PC-9 (cell line): ENCODE measurements at regions not wholly inside any gene's neighbourhood (a gene's known extent, or its start where the extent isn't known, plus 50 kb on each side); places are given as distances from the start of the nearest gene placed in this dataset.

Source experiments
- BruUV-seq: library from RNA; stranded (reverse); fragments of 400-500 nt; replicated peaks from 2 replicates; lab custom pipeline; 2021; lab: Mats Ljungman, UMichigan
- CTCF ChIA-PET: fragments of 300-600 bp; sonication (Branson Sonifier 250); formaldehyde crosslinking; loops from one replicate; lab custom pipeline; 2022; ENCODE audit warnings: antibody characterized with exemption; lab: Charles Lee
- POLR2A ChIA-PET: fragments of 300-600 bp; sonication (Branson Sonifier 250); formaldehyde crosslinking; loops from one replicate; lab custom pipeline; 2022; ENCODE audit warnings: antibody characterized with exemption; ENCODE audit not compliant: unreplicated experiment; lab: Charles Lee
- DNase-seq, 2 experiments: peaks; one replicate each; pipeline versions ENCODE4 v3.0.0 to v3.0.0-alpha.2; 2015 to 2022; ENCODE audit warnings: mixed read lengths in 1 of 2
- H2AFZ ChIP-seq: fragments of 200-600 bp; sonication (generic); 2 replicates; pipeline ENCODE4 v1.8.1; 2017; ENCODE audit warnings: antibody characterized with exemption
- H3F3A ChIP-seq: fragments of 200-600 bp; sonication (generic); 2 replicates; pipeline ENCODE4 v1.8.1; 2017; ENCODE audit warnings: antibody characterized with exemption, mild to moderate bottlenecking, low read depth; ENCODE audit not compliant: insufficient read depth
- H3K27ac ChIP-seq: fragments of 200-600 bp; sonication (generic); 2 replicates; pipeline ENCODE4 v1.6.1; 2016; ENCODE audit warnings: mixed run types
- H3K27me3 ChIP-seq: fragments of 200-600 bp; sonication (generic); 2 replicates; pipeline ENCODE4 v1.6.1; 2016; ENCODE audit warnings: low read depth, mixed run types; ENCODE audit not compliant: insufficient read depth
- H3K36me3 ChIP-seq: fragments of 200-600 bp; sonication (generic); 2 replicates; pipeline ENCODE4 v1.6.1; 2016; ENCODE audit warnings: low read depth, mixed run types
- H3K4me1 ChIP-seq: fragments of 200-600 bp; sonication (generic); replicated peaks from 2 replicates; pipeline ENCODE4 v1.6.1; 2016; ENCODE audit warnings: mixed run types; ENCODE audit not compliant: insufficient read depth
- H3K4me2 ChIP-seq: fragments of 200-600 bp; sonication (generic); 2 replicates; pipeline ENCODE4 v1.6.1; 2017; ENCODE audit warnings: mixed run types
- H3K4me3 ChIP-seq: fragments of 200-600 bp; sonication (generic); 2 replicates; pipeline ENCODE4 v1.6.1; 2016; ENCODE audit warnings: mixed run types
- H3K79me2 ChIP-seq: fragments of 200-600 bp; sonication (generic); 2 replicates; pipeline ENCODE4 v1.6.1; 2017; ENCODE audit warnings: low read depth, mixed run types
- H3K9me2 ChIP-seq: fragments of 200-600 bp; sonication (generic); 2 replicates; pipeline ENCODE4 v1.8.1; 2017; ENCODE audit warnings: mild to moderate bottlenecking; ENCODE audit not compliant: insufficient read depth
- H3K9me3 ChIP-seq: fragments of 200-600 bp; sonication (generic); 2 replicates; pipeline ENCODE4 v1.8.1; 2016; ENCODE audit warnings: low read depth; ENCODE audit not compliant: insufficient read depth
- H4K20me1 ChIP-seq: fragments of 200-600 bp; sonication (generic); 2 replicates; pipeline ENCODE4 v1.8.1; 2017; ENCODE audit not compliant: insufficient read depth
- EZH2 ChIP-seq: fragments of 200-600 bp; sonication (generic); IDR thresholded peaks from 2 replicates; pipeline ENCODE4 v1.8.0; 2017; ENCODE audit warnings: antibody characterized with exemption, low read depth
- intact Hi-C: fragments of 100-400 bp; cut with micrococcal nuclease; formaldehyde crosslinking; loops from one replicate; pipeline ENCODE4 v1.10.0; 2022; ENCODE audit not compliant: unreplicated experiment
- TF ChIP-seq, protein P1 (sequence below): fragments of 200-600 bp; sonication (generic); conservative IDR thresholded peaks from 2 replicates; pipeline ENCODE4 v1.6.1; 2017; ENCODE audit warnings: mixed run types, antibody characterized with exemption, mild to moderate bottlenecking, moderate library complexity

DNA sequence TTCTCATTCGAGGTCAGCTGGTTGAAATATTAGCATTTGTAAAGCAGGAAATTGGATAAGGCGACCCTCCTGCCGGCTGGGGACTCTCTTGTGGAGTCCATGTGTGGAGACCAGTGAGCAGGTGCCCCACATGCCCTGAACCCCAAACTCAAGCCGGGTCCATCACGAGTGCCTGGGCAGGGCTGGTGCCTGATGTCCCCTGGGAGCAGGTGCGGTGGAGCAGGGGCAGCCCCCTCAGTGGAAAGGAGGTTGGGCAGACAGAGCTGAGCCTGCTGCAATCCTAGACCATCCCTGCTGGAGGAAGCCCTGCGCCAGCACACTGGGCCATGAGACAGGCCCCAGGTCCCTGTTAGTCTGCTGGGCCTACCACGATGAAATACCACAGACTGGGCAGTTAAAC lies 395.6 kb downstream of the NPHP4 start:
- no peaks in the 10 kb centered on the region for H3K36me3 ChIP-seq
- BruUV-seq, result no TSS peak
- H3K4me3 ChIP-seq, result no peak overlapping the region
- ChIA-PET POLR2A (no interaction called here), CTCF (no interaction called here)
- H3K79me2 ChIP-seq, result no peaks in the 10 kb centered on the region
- H3K4me1 ChIP-seq, result peaks cover 3% of the 10 kb centered on the region; the same call in 1 of the 2 replicates
- intact Hi-C loops, result no loop called here
- no peaks in the 10 kb centered on the region for H3K9me2 ChIP-seq
- H3K9me3 ChIP-seq, result no peaks in the 10 kb centered on the region
- no peaks in the 10 kb centered on the region for H3F3A ChIP-seq
- TF ChIP-seq, protein P1, sequence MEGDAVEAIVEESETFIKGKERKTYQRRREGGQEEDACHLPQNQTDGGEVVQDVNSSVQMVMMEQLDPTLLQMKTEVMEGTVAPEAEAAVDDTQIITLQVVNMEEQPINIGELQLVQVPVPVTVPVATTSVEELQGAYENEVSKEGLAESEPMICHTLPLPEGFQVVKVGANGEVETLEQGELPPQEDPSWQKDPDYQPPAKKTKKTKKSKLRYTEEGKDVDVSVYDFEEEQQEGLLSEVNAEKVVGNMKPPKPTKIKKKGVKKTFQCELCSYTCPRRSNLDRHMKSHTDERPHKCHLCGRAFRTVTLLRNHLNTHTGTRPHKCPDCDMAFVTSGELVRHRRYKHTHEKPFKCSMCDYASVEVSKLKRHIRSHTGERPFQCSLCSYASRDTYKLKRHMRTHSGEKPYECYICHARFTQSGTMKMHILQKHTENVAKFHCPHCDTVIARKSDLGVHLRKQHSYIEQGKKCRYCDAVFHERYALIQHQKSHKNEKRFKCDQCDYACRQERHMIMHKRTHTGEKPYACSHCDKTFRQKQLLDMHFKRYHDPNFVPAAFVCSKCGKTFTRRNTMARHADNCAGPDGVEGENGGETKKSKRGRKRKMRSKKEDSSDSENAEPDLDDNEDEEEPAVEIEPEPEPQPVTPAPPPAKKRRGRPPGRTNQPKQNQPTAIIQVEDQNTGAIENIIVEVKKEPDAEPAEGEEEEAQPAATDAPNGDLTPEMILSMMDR, result no peak
- TF ChIP-seq EZH2, result no peak
- H3K27me3 ChIP-seq, result 0 out of 2 replicates have a peak, but pooled peaks cover 6% of the 10 kb centered on the region
- no peaks in the 10 kb centered on the region for H4K20me1 ChIP-seq
- H3K27ac ChIP-seq, result no peak overlapping the region
- H2AFZ ChIP-seq, result no peak overlapping the region
- no peak overlapping the region for H3K4me2 ChIP-seq
- no peak for DNase-seq

DNA sequence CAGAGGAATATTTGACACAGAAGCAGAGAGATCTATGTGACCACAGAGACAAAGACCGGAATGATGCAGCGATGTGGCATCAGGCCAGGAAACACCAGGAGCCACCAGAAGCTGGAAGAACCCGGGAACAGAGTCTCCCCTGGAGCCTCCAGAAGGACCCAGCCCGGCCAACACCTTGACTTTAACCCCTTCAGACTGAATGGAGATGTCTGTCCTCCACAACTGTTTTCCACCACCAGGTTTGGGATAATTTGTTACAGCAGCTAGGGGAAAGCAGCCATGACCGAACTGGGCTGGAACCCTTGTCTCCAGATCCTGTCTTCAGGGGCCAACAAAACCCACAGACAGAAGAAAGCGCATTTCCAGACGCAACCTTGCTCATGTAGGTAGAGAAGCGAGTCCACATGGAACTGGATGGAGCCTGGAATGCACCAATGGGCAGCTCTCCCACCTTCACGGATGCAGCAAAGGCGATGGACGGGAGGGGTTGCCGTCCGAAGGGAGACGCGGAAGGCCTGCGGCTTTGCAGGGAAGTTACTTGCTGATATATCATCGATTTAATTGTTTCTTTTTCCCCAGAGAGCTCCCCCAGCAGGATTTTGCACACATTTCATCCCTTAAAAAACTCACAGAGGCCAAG lies 396.6 kb downstream of the NPHP4 start:
- intact Hi-C loops, result no loop called here
- Histone ChIP-seq H3K4me2 (no peak overlapping the region), H3K4me3 (no peak overlapping the region), H4K20me1 (no peaks in the 10 kb centered on the region), H3F3A (no peaks in the 10 kb centered on the region), H3K27ac (no peak overlapping the region), H3K9me2 (no peaks in the 10 kb centered on the region), H3K79me2 (no peaks in the 10 kb centered on the region), H3K27me3 (0 out of 2 replicates have a peak, but pooled peaks cover 6% of the 10 kb centered on the region), H3K9me3 (no peaks in the 10 kb centered on the region), H3K4me1 (peaks cover 3% of the 10 kb centered on the region; the same call in 1 of the 2 replicates), H2AFZ (no peak overlapping the region), H3K36me3 (no peaks in the 10 kb centered on the region)
- POLR2A ChIA-PET, result no interaction called here
- no TSS peak for BruUV-seq
- DNase-seq, result no peak
- TF ChIP-seq, protein P1, result no peak
- no peak for TF ChIP-seq EZH2
- CTCF ChIA-PET, result no interaction called here

- Histone ChIP-seq H3K4me1 (peaks cover 3% of the 10 kb centered on the region; the same call in 1 of the 2 replicates), H3K27me3 (0 out of 2 replicates have a peak, but pooled peaks cover 6% of the 10 kb centered on the region), H3K36me3 (no peaks in the 10 kb centered on the region), H3K4me2 (no peak overlapping the region), H3K27ac (no peak overlapping the region), H2AFZ (no peak overlapping the region), H3K9me2 (no peaks in the 10 kb centered on the region), H3K9me3 (no peaks in the 10 kb centered on the region), H3K79me2 (no peaks in the 10 kb centered on the region), H3K4me3 (no peak overlapping the region), H3F3A (no peaks in the 10 kb centered on the region), H4K20me1 (no peaks in the 10 kb centered on the region)
- no peak for DNase-seq
- CTCF ChIA-PET, result no interaction called here
- POLR2A ChIA-PET, result no interaction called here
- intact Hi-C loops, result no loop called here
- no peak for TF ChIP-seq EZH2
- TF ChIP-seq, protein P1, result no peak
- BruUV-seq, result no TSS peak
Observed at GRCh38 chr1:5594056-5594956, 397.9 kb downstream of the NPHP4 start.
